GM18868 (cell line): ENCODE measurements at regions not wholly inside any gene's neighbourhood (a gene's known extent, or its start where the extent isn't known, plus 50 kb on each side); places are given as distances from the start of the nearest gene placed in this dataset.

ENCODE experiments used
- ATAC-seq: cut with Tn5 transposase; IDR thresholded peaks from one replicate; pipeline ENCODE4 v1.9.1; 2021; ENCODE audit warnings: mild to moderate bottlenecking, moderate library complexity; ENCODE audit not compliant: unreplicated experiment

DNA sequence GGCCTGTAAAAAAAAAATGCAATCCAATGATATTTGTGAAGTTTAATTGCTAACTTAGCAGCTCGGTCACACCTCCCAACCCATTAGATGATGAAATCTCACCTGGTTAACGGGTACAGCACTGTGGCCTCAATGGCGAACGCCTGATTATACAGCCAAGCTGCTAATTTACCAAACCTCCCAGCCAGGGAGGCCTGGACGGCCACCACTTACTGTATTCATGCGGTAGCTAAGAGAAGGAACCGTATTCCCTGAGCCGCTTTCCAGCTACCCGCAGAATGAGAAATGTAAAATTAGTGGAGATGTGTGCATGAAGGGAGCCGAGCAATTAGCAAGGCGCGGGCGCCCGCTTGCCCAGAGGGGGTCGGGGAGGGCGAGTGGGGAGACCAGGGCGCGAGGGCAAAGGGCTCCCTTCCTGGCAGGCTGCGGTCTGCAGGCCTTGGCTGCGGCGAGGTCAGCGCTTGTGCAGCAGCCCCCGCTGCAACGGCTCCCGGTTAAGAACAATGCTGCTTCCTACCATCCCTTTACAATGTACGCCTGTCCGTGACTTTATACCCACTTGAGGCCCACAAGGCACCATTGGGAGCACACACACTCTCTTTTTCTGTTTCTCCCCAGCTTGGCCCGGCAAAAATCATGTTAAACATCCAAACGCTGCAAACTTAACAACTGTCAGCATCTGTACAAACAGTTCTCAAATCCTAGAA is 70.4 kb upstream of the TBCA start:
- ATAC-seq: no peak

DNA sequence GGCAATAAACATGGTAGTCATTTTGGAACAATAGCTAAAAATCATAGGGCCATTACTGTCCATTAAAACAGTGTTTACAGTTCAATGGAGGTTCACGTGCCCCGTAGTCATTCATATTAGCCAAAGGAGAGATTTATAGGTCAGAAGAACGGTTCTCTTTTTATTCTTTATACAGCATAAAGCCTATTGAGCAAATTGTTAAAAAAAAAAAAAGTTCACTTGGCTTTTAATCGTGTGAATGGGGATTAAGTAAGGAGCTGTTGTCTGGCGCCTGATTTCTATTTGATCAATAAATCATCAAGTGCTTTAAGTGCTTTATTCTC is 69.1 kb upstream of the TBCA start:
- no peak for ATAC-seq

DNA sequence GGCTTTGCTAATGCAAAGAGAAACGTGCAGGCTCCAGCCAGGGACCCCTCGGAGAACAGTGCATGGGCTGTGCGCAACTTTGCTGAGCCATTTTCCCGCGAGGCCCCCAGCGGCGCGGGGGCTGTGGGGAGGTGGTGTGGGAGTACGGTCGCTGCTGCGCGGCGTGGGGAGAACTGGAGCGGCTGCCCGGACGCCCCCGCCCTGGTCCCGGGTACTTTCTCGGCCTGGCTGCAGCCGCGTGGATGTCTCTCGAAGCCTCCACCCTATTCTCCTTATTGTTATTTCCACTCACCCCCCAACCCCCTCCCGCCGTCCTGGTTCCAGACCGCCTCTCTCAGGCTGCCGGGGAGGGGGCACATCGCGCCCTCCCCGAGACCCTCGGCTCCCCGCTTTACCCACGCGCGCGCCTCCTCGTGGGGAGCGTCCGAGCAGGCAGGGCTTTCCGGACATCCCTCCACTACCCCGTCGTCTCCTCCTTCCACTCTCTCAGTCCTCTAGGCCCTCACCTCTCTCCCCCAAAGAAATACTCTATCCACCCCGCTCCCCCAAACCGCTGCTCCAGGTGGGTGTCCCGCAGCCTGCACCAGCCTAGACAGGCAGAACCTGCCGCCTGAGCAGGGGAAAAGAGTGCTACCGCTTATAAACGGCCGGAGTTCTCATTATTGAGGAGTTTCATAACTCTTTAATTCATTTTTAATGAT is 68.6 kb upstream of the TBCA start:
- ATAC-seq: no peak

DNA sequence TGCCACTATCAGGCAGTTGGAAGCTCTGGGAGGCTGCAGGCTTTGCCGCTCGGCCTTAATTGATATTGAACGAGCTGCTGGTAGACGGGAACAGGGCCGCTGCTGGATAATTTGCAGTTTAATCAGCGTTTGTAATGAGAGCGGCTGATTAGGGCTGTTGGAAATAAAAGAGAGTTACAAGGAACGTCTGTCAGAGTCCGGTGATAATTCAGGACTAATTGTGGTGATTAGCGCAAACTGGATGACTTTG is 68.2 kb upstream of the TBCA start:
- ATAC-seq: no peak

DNA sequence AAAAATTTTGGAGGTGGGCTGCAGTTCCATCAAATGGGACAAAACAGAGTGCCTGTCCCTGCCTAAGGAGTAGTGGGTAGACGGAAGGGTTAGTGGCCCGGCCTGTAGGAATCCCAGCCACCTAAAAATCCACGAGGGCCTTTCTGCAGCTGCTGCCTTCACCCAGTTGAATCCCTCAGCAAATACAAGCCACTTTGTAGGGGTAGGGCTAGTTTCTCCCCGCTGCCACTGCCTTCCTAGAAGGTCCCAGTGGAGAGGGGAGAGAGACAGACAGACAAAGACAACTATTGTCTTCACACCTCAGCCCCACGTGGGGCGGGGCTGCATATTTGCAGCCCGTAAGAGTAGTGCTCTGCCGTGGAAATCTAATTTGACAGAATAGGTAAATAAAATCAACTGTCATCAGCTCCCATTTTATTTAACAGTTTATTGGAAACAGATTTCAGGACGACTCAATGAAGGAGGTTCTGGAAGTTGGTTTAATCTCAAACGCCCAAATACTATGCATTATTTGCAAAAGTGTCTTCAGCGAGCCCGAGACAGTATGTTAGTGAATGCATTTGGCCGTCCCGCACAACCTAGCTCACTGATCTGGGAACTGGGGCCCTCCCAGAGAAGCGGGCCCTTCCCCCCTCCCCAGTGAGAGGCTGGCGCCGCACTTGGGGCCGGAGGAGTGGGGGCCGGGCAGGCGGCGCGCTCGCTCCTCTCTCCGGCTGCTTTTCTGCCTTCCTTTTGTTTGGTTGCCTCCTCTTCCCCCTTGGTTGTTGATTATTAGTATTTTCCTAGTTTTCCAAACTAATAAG is 67.6 kb upstream of the TBCA start:
- no peak for ATAC-seq

DNA sequence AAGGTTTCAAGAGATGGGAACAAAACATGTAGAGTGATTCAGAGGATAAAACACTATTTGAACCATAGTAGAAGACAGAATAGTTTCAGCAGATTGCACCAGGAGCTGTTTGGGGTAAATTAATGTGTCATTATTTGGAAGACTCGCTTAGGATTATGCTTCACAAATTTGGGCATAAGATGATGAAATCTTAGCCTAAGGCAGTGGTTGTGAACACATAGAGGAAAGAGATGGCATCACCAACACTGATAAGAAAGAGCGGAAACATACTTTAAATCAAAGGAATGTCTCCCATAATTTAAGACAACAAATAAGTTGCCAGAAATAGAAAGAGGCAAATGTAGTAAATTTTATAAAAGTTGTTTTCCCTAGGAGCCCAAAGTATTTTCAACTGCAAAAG is 66.1 kb upstream of the TBCA start:
- no peak for ATAC-seq

DNA sequence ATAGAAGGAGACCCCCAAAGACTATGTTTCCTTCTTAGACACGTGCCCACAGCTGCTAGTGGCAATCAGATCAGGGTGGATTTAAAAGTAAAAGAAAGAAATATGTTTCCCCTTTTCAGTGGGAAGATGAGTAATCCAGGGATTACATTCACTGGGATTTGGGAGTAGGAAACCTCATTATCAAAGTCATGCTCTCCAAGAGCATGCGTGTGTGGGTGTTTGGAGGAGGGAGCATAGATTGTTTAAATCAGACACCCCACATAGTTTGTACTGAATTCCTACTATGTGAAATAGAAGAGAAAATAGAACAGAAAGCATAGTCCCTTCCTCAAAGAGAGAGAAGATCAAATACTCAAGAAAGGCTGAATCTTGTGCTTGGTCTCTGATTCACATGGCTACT is 65.5 kb upstream of the TBCA start:
- ATAC-seq: no peak

DNA sequence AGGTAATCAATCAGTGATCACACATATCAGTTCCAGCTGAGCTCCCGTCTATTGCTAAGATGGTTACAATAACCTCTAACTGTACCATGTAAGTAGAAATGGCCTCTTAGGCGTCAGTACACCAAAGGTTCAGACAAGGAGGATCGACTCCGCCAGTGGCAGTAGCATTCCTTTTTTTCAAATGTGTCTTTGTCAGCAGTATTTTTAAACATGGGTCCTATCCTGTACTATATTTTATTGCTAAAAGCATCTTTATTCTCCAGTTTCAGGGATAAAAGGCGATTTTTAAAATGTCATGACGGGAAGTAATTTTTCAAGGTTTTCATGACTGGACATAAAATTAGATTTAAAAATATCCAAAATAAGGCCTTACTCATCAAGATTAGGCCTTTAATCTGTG is 64.8 kb upstream of the TBCA start:
- no peak for ATAC-seq

DNA sequence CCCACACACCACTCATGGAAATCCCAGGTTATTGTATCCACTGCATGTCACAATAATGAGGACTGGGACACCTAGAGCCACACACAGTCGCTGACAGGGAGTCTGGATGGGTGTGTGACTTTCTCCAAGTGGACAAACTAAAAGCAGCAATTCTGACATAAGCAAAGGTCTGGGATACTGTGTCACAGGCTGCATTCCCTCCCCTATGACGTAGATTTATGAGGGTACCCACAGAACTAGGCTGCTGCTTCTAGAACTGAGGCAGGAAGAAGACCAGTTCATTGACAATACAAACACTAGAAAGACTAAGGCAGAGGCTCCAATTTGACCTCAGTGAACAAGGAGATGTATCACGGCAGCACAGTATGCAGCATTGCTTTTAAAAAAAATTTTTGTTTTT is 63.6 kb upstream of the TBCA start:
- ATAC-seq: no peak

DNA sequence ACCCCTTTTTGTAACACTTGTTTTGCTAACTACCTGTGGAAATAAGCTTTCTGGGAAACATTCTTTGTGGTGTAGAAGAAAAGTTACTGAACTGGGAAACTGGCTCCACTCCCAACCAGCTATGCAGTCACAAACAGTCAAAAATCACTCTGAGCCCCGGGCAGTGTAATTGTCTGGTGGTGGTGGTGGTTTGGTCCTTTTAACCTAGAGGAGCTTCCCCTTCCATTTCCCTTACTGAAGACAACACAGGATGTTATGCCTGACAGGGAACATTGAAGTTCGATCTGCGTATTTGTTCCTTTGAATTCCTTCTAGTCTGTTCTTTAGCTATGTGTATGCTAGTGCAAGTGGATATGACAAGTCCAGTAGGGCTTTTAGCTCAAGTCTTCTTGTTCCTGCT is 56.8 kb upstream of the TBCA start:
- no peak for ATAC-seq

DNA sequence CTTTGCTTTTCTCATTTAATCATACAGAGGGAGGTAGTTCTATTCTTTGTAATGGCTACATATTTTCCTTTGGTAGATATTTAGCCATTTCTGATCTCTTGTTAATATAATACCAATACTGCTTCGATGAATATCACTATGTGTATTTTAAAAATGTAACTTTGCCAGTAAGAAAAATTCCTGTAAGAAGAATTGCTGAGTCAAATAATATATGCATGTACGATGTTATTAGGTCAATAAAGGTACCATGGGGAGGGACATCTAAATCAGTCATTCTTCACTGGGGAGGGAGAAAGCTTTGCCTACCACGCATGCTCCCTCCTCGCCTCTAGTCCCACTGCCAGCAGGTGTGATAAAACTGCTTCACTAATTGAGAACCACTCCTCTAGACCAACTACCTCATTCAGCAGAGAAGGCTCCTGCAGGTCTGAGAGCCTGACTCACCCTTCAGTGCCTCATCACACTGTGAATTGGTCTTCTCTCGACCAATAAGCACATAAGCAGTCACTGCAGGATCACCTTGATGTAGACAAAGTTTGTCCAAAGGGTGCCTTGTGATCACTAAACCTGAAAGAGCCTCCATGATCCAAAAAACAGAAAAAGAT is 56.1 kb upstream of the TBCA start:
- ATAC-seq: no peak

DNA sequence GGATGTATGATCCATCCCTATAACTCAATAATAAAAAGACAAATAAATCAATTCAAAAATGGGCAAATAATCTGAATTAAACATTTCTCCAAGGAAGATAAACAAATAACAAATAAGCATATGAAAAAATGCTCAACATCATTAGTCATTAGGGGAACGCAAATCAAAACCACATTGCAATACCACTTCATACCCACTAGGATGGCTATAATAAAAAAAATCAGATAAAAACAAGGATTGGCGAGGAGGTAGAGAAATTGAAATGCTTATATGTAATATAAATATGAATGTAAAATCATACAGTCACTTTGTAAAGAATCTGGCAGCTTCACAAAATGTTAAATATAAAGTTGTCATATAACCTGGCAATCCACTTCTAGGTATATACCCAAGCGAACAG is 52.3 kb upstream of the TBCA start:
- no peak for ATAC-seq
